BJ (cell line): ENCODE measurements at regions not wholly inside any gene's neighbourhood (a gene's known extent, or its start where the extent isn't known, plus 50 kb on each side); places are given as distances from the start of the nearest gene placed in this dataset.

Experiments
- CTCF ChIA-PET: fragments of 350-600 bp; formaldehyde crosslinking; extraction: SDS; loops from one replicate; lab custom pipeline; 2021; ENCODE audit warnings: antibody characterized with exemption, inconsistent platforms; lab: Yijun Ruan, JAX
- POLR2A ChIA-PET: fragments of 300-600 bp; sonication (Branson Sonifier 250); formaldehyde crosslinking; extraction: SDS; loops from one replicate; lab custom pipeline; 2021; ENCODE audit warnings: antibody characterized with exemption; lab: Charles Lee
- DNase-seq: peaks from one replicate; pipeline ENCODE4 v3.0.0-alpha.2; 2011; ENCODE audit warnings: low read depth
- H3K27me3 ChIP-seq: 2 replicates; pipeline ENCODE4 v1.6.0; 2011; ENCODE audit warnings: low read length; ENCODE audit not compliant: control insufficient read depth, insufficient read depth
- H3K36me3 ChIP-seq: 2 replicates; pipeline ENCODE4 v1.5.1; 2011; ENCODE audit warnings: low read length; ENCODE audit not compliant: control insufficient read depth, insufficient read depth
- H3K4me3 ChIP-seq: 2 replicates; pipeline ENCODE4 v1.5.1; 2011; ENCODE audit warnings: low read depth, mild to moderate bottlenecking, control low read depth, low read length
- CTCF ChIP-seq: IDR thresholded peaks from 2 replicates; pipeline ENCODE4 v1.5.1; 2011; ENCODE audit warnings: low read depth, mild to moderate bottlenecking, control low read depth, inconsistent platforms, low read length, moderate library complexity; ENCODE audit not compliant: insufficient read depth

- no peaks in the 10 kb centered on the region for H3K36me3 ChIP-seq
- H3K27me3 ChIP-seq, result no peaks in the 10 kb centered on the region
- no peak for TF ChIP-seq CTCF
- H3K4me3 ChIP-seq, result no peak overlapping the region
- ChIA-PET CTCF (no interaction called here), POLR2A (no interaction called here)
- DNase-seq, result no peak
Observed at GRCh38 chr5:44252545-44252944, 136.7 kb downstream of the FGF10 start.

GRCh38 chr5:44246986-44247385, 142.2 kb downstream of the FGF10 start:
- no peak overlapping the region for H3K4me3 ChIP-seq
- POLR2A ChIA-PET, result no interaction called here
- H3K27me3 ChIP-seq, result no peaks in the 10 kb centered on the region
- peak; percentile 31 for DNase-seq
- CTCF ChIA-PET, result no interaction called here
- no peaks in the 10 kb centered on the region for H3K36me3 ChIP-seq
- TF ChIP-seq CTCF, result no peak

DNA sequence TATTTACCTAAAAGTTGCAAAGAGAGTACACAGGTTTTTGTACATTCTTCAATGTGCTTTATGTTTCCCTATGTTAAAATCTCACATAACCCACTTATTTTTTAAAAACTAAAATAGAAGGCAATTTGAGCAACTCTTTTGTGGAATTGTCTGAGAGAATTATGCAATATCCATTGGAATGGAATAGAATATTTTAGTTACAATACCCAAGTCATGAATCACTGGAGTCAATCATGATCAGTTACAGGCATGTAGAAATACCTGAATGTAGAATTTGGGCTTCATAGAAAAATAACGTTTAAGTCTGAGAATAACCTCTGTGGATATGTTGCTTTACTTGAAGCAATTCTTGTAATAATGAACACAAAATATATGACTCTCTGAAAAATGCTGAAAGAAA, 143.3 kb downstream of the FGF10 start:
- H3K4me3 ChIP-seq, result no peak overlapping the region
- TF ChIP-seq CTCF, result no peak
- CTCF ChIA-PET, result no interaction called here
- DNase-seq, result no peak
- no peaks in the 10 kb centered on the region for H3K27me3 ChIP-seq
- POLR2A ChIA-PET, result no interaction called here
- H3K36me3 ChIP-seq, result no peaks in the 10 kb centered on the region

DNA sequence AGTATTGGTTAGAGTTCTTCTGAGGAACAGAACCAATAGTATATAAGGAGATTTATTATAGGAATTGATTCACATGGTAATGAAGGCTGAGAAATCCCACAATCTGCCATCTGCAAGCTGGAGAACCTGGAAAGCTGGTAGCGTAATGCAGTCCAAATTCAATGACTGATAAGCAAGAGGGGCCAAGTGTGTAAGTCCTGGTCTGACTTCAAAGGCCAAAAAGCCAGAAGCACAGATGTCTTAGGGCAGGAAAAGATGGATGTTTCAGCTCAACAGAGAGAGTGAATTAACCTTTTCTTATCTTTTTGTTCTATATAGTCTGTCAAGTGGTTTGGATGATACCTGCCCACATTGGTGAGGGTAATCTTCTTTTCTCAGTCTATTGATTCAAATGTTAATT, 146.4 kb downstream of the FGF10 start:
- no peak for TF ChIP-seq CTCF
- DNase-seq, result no peak
- H3K27me3 ChIP-seq, result no peaks in the 10 kb centered on the region
- CTCF ChIA-PET, result no interaction called here
- no peak overlapping the region for H3K4me3 ChIP-seq
- POLR2A ChIA-PET, result no interaction called here
- H3K36me3 ChIP-seq, result no peaks in the 10 kb centered on the region

GRCh38 chr5:44236040-44236439, 153.2 kb downstream of the FGF10 start:
- no peak for TF ChIP-seq CTCF
- Histone ChIP-seq H3K4me3 (no peak overlapping the region), H3K36me3 (no peaks in the 10 kb centered on the region), H3K27me3 (no peaks in the 10 kb centered on the region)
- ChIA-PET POLR2A (no interaction called here), CTCF (no interaction called here)
- no peak for DNase-seq

GRCh38 chr5:44233691-44234090, 155.5 kb downstream of the FGF10 start:
- no peak for TF ChIP-seq CTCF
- ChIA-PET POLR2A (no interaction called here), CTCF (no interaction called here)
- no peaks in the 10 kb centered on the region for H3K36me3 ChIP-seq
- DNase-seq, result no peak
- no peak overlapping the region for H3K4me3 ChIP-seq
- H3K27me3 ChIP-seq, result no peaks in the 10 kb centered on the region
